ENCODE measurements at regions not wholly inside any gene's neighbourhood (a gene's known extent, or its start where the extent isn't known, plus 50 kb on each side); places are given as distances from the start of the nearest gene placed in this dataset.

- H3K9ac ChIP-seq (ENCODE audit: low read length), result no peak overlapping the region
- H3K27ac ChIP-seq (ENCODE audit: low read length), result no peak overlapping the region
- H3K4me1 ChIP-seq (ENCODE audit: control insufficient read depth, low read depth, low read length), result no peaks in the 10 kb centered on the region
- H3K36me3 ChIP-seq (ENCODE audit: control insufficient read depth, low read depth, low read length), result no peaks in the 10 kb centered on the region
- H3K27me3 ChIP-seq (ENCODE audit: control insufficient read depth, insufficient read depth, low read length), result no peaks in the 10 kb centered on the region
- H3K9me3 ChIP-seq (ENCODE audit: control insufficient read depth, low read depth, low read length), result no peaks in the 10 kb centered on the region
- H3K4me3 ChIP-seq (ENCODE audit: low read length), result no peak overlapping the region
These were observed 1495.8 kb upstream of the TMEFF2 start for GRCh38 chr2:193690572-193690971.

GRCh38 chr2:193687195-193687594 lies 1492.5 kb upstream of the TMEFF2 start:
- Histone ChIP-seq H3K27ac (ENCODE audit: low read length) (no peak overlapping the region), H3K9me3 (ENCODE audit: control insufficient read depth, low read depth, low read length) (no peaks in the 10 kb centered on the region), H3K36me3 (ENCODE audit: control insufficient read depth, low read depth, low read length) (no peaks in the 10 kb centered on the region), H3K4me3 (ENCODE audit: low read length) (no peak overlapping the region), H3K27me3 (ENCODE audit: control insufficient read depth, insufficient read depth, low read length) (no peaks in the 10 kb centered on the region), H3K9ac (ENCODE audit: low read length) (no peak overlapping the region), H3K4me1 (ENCODE audit: control insufficient read depth, low read depth, low read length) (no peaks in the 10 kb centered on the region)

GRCh38 chr2:193679847-193680246 lies 1485.1 kb upstream of the TMEFF2 start:
- Histone ChIP-seq H3K9me3 (ENCODE audit: control insufficient read depth, low read depth, low read length) (no peaks in the 10 kb centered on the region), H3K9ac (ENCODE audit: low read length) (no peak overlapping the region), H3K27me3 (ENCODE audit: control insufficient read depth, insufficient read depth, low read length) (no peaks in the 10 kb centered on the region), H3K4me1 (ENCODE audit: control insufficient read depth, low read depth, low read length) (no peaks in the 10 kb centered on the region), H3K4me3 (ENCODE audit: low read length) (no peak overlapping the region), H3K36me3 (ENCODE audit: control insufficient read depth, low read depth, low read length) (no peaks in the 10 kb centered on the region), H3K27ac (ENCODE audit: low read length) (no peak overlapping the region)

GRCh38 chr2:193670478-193670877 lies 1475.7 kb upstream of the TMEFF2 start:
- Histone ChIP-seq H3K27ac (ENCODE audit: low read length) (no peak overlapping the region), H3K4me3 (ENCODE audit: low read length) (no peak overlapping the region)

GRCh38 chr2:193668557-193669323 lies 1474.0 kb upstream of the TMEFF2 start:
- Histone ChIP-seq H3K4me1 (ENCODE audit: control insufficient read depth, low read depth, low read length) (no peaks in the 10 kb centered on the region), H3K36me3 (ENCODE audit: control insufficient read depth, low read depth, low read length) (no peaks in the 10 kb centered on the region), H3K27me3 (ENCODE audit: control insufficient read depth, insufficient read depth, low read length) (no peaks in the 10 kb centered on the region), H3K9me3 (ENCODE audit: control insufficient read depth, low read depth, low read length) (no peaks in the 10 kb centered on the region), H3K9ac (ENCODE audit: low read length) (no peak overlapping the region), H3K27ac (ENCODE audit: low read length) (no peak overlapping the region), H3K4me3 (ENCODE audit: low read length) (no peak overlapping the region)

More at GRCh38 chr2:193670478-193670877, 1475.7 kb upstream of the TMEFF2 start:
- Histone ChIP-seq H3K27me3 (ENCODE audit: control insufficient read depth, insufficient read depth, low read length) (no peaks in the 10 kb centered on the region), H3K9ac (ENCODE audit: low read length) (no peak overlapping the region), H3K4me1 (ENCODE audit: control insufficient read depth, low read depth, low read length) (no peaks in the 10 kb centered on the region), H3K36me3 (ENCODE audit: control insufficient read depth, low read depth, low read length) (no peaks in the 10 kb centered on the region), H3K9me3 (ENCODE audit: control insufficient read depth, low read depth, low read length) (no peaks in the 10 kb centered on the region)

GRCh38 chr2:193627927-193628272 lies 1433.2 kb upstream of the TMEFF2 start:
- no peaks in the 10 kb centered on the region for H3K36me3 ChIP-seq (ENCODE audit: control insufficient read depth, low read depth, low read length)
- no peak overlapping the region for H3K4me3 ChIP-seq (ENCODE audit: low read length)
- H3K27ac ChIP-seq (ENCODE audit: low read length), result no peak overlapping the region
- H3K27me3 ChIP-seq (ENCODE audit: control insufficient read depth, insufficient read depth, low read length), result no peaks in the 10 kb centered on the region
- H3K4me1 ChIP-seq (ENCODE audit: control insufficient read depth, low read depth, low read length), result no peaks in the 10 kb centered on the region
- H3K9ac ChIP-seq (ENCODE audit: low read length), result no peak overlapping the region
- H3K9me3 ChIP-seq (ENCODE audit: control insufficient read depth, low read depth, low read length), result no peaks in the 10 kb centered on the region

- no peaks in the 10 kb centered on the region for H3K36me3 ChIP-seq (ENCODE audit: control insufficient read depth, low read depth, low read length)
- no peak overlapping the region for H3K9ac ChIP-seq (ENCODE audit: low read length)
- no peak overlapping the region for H3K4me3 ChIP-seq (ENCODE audit: low read length)
- no peaks in the 10 kb centered on the region for H3K9me3 ChIP-seq (ENCODE audit: control insufficient read depth, low read depth, low read length)
- H3K4me1 ChIP-seq (ENCODE audit: control insufficient read depth, low read depth, low read length), result no peaks in the 10 kb centered on the region
- H3K27ac ChIP-seq (ENCODE audit: low read length), result no peak overlapping the region
- no peaks in the 10 kb centered on the region for H3K27me3 ChIP-seq (ENCODE audit: control insufficient read depth, insufficient read depth, low read length)
These were observed 1432.6 kb upstream of the TMEFF2 start for GRCh38 chr2:193627187-193627926.

- Histone ChIP-seq H3K27me3 (ENCODE audit: control insufficient read depth, insufficient read depth, low read length) (no peaks in the 10 kb centered on the region), H3K4me1 (ENCODE audit: control insufficient read depth, low read depth, low read length) (no peaks in the 10 kb centered on the region), H3K9me3 (ENCODE audit: control insufficient read depth, low read depth, low read length) (no peaks in the 10 kb centered on the region), H3K27ac (ENCODE audit: low read length) (no peak overlapping the region), H3K4me3 (ENCODE audit: low read length) (no peak overlapping the region), H3K36me3 (ENCODE audit: control insufficient read depth, low read depth, low read length) (no peaks in the 10 kb centered on the region), H3K9ac (ENCODE audit: low read length) (no peak overlapping the region)
These were observed 1413.7 kb upstream of the TMEFF2 start for GRCh38 chr2:193608451-193608850.

GRCh38 chr2:193590831-193591230 lies 1396.1 kb upstream of the TMEFF2 start:
- H3K27me3 ChIP-seq (ENCODE audit: control insufficient read depth, insufficient read depth, low read length), result no peaks in the 10 kb centered on the region
- H3K9ac ChIP-seq (ENCODE audit: low read length), result no peak overlapping the region
- H3K36me3 ChIP-seq (ENCODE audit: control insufficient read depth, low read depth, low read length), result no peaks in the 10 kb centered on the region
- no peaks in the 10 kb centered on the region for H3K4me1 ChIP-seq (ENCODE audit: control insufficient read depth, low read depth, low read length)
- H3K27ac ChIP-seq (ENCODE audit: low read length), result no peak overlapping the region
- H3K9me3 ChIP-seq (ENCODE audit: control insufficient read depth, low read depth, low read length), result no peaks in the 10 kb centered on the region
- H3K4me3 ChIP-seq (ENCODE audit: low read length), result no peak overlapping the region

GRCh38 chr2:193584522-193584938 lies 1389.8 kb upstream of the TMEFF2 start:
- Histone ChIP-seq H3K4me1 (ENCODE audit: control insufficient read depth, low read depth, low read length) (no peaks in the 10 kb centered on the region), H3K4me3 (ENCODE audit: low read length) (no peak overlapping the region), H3K9ac (ENCODE audit: low read length) (no peak overlapping the region), H3K27ac (ENCODE audit: low read length) (no peak overlapping the region), H3K9me3 (ENCODE audit: control insufficient read depth, low read depth, low read length) (no peaks in the 10 kb centered on the region), H3K27me3 (ENCODE audit: control insufficient read depth, insufficient read depth, low read length) (no peaks in the 10 kb centered on the region), H3K36me3 (ENCODE audit: control insufficient read depth, low read depth, low read length) (no peaks in the 10 kb centered on the region)

GRCh38 chr2:193583638-193584400 lies 1389.1 kb upstream of the TMEFF2 start:
- H3K36me3 ChIP-seq (ENCODE audit: control insufficient read depth, low read depth, low read length), result no peaks in the 10 kb centered on the region
- H3K4me3 ChIP-seq (ENCODE audit: low read length), result no peak overlapping the region
- no peaks in the 10 kb centered on the region for H3K9me3 ChIP-seq (ENCODE audit: control insufficient read depth, low read depth, low read length)
- no peak overlapping the region for H3K9ac ChIP-seq (ENCODE audit: low read length)
- no peaks in the 10 kb centered on the region for H3K4me1 ChIP-seq (ENCODE audit: control insufficient read depth, low read depth, low read length)
- H3K27ac ChIP-seq (ENCODE audit: low read length), result no peak overlapping the region
- H3K27me3 ChIP-seq (ENCODE audit: control insufficient read depth, insufficient read depth, low read length), result no peaks in the 10 kb centered on the region
